MM.1S (cell line): ENCODE measurements at regions not wholly inside any gene's neighbourhood (a gene's known extent, or its start where the extent isn't known, plus 50 kb on each side); places are given as distances from the start of the nearest gene placed in this dataset.

Source experiments
- EZH2 ChIP-seq: fragments of 300-600 bp; sonication (generic); optimal IDR thresholded peaks from 2 replicates; pipeline ENCODE3; 2017; ENCODE audit warnings: low read depth, mild to moderate bottlenecking, antibody characterized with exemption, low read length, mixed read lengths
- TF ChIP-seq, protein P1 (sequence below): fragments of 300-600 bp; sonication (generic); IDR thresholded peaks from 2 replicates; pipeline ENCODE4 v1.5.1; 2016; ENCODE audit warnings: antibody characterized with exemption, low read length, mixed read lengths

DNA sequence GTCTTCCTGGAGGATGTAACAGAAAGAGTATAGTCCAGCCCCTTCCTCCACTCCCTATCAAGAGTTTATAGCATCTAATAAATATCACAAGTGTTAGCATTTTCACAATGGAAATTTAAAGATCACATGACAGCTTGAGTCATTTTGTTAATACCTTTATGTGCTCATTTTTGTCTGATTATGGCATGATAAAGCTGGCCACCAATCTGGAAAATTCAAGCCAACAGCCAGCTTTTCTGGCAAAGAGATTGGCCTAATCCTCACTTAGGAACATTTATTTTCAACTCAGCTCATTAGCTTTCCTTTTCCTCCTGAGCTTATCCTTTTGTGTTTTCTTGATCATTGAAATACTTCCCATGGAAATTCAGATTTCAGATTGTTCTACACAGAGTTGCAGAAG lies 262.9 kb upstream of the RBMS1 start:
- TF ChIP-seq, protein P1, sequence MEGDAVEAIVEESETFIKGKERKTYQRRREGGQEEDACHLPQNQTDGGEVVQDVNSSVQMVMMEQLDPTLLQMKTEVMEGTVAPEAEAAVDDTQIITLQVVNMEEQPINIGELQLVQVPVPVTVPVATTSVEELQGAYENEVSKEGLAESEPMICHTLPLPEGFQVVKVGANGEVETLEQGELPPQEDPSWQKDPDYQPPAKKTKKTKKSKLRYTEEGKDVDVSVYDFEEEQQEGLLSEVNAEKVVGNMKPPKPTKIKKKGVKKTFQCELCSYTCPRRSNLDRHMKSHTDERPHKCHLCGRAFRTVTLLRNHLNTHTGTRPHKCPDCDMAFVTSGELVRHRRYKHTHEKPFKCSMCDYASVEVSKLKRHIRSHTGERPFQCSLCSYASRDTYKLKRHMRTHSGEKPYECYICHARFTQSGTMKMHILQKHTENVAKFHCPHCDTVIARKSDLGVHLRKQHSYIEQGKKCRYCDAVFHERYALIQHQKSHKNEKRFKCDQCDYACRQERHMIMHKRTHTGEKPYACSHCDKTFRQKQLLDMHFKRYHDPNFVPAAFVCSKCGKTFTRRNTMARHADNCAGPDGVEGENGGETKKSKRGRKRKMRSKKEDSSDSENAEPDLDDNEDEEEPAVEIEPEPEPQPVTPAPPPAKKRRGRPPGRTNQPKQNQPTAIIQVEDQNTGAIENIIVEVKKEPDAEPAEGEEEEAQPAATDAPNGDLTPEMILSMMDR: no peak
- TF ChIP-seq EZH2: no peak
